NCI-H524 (cell line): ENCODE measurements at regions not wholly inside any gene's neighbourhood (a gene's known extent, or its start where the extent isn't known, plus 50 kb on each side); places are given as distances from the start of the nearest gene placed in this dataset.
"Not testable (repeated sequence)": the region's sequence is repeated elsewhere in the genome, so short reads cannot be mapped to it uniquely, and the experiment has no call there.

ENCODE experiments used
- DNase-seq, 2 experiments: peaks; one replicate each; lab custom pipeline; 2025; lab: John Stamatoyannopoulos, UW

DNA sequence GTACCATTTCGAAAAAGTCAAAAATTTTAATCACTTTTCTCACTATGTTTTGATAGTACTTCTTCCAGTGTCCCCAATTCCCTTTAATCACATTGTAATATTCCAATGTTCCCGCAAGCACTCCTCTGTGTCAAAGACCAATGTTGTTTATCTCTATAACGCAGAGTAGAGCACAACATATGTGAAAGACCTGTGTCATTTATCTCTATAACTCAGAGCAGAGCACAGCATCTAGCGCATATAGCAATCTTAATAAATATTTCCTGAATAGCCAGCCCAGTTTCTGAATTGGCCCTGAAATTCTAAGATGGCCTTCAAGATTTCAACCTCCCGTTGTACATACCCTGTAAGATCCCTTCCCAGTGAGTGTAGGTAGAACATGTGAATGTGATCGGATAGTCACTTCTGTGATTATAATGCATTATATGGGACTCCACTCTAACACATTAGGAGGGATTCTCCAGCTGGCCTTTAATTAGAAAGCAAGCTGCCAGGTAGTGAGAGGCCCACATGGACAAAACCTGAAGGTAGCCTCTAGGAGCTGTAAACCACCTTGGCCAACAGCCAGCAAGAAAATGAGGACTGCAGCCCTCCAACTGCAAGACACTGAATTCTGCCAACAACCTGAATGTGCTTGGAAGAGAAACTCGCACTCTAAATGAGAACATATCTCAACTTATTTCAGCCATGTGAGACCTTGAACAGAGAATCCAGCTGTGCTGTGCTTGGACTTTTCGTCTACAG, 238.8 kb upstream of the SYT10 start:
- DNase-seq = peak; percentile 25 to 57

DNA sequence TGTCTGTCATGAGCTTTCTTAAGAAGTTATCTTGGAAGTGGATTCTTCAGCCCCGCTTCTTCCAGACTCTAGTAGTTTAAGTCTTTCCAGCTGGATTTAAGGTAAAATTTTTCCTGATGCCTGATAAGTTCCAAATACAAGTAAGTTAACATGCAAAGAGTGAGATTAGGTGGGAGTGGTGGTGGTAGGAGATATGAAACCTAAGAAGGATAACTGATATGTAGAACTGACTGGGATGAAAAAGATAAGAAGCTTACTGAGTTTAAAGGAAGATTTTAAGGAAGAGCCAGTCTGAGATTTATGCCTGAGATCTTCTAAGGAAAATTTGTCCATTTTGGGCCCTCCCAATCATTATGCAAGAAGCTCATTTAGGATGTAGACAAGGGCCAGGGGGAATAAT, 250.9 kb upstream of the SYT10 start:
- DNase-seq = no peak

DNA sequence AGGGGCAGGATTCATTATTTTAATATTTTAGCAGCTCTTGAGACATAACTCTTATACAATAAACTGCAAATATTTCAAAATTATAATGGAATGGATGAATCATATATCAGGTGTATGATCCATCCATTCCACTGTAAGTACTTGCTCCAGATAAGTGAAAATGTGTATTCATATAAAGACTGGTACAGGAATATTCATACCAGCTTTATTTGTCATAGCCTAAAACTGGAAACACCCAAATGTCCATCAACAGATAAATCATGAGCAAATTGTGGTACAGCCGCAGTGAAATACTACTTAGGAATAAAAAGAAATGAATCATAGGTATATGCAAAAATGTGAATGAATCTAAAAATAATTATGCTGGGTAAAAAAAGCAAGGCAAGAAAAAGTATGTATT, 263.6 kb upstream of the SYT10 start:
- no peak for DNase-seq

DNA sequence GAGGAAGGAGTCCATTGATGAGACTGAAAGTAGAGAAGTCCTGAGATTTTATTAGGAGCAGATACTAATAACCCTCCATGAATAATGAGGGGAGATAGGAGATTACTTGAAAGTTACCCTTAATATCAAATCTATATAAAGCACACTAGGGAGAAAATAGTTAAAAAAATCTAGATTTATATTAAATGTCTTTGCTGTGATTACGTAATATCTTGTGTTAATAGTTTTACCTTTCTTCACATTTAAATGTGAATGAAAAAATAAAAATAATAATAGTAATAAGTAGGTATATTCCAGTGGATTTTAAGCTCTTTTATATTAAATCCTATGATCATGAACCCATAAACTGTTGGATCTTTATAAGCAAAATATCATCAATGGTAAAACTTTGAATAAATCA, 267.3 kb upstream of the SYT10 start:
- DNase-seq = no peak

DNA sequence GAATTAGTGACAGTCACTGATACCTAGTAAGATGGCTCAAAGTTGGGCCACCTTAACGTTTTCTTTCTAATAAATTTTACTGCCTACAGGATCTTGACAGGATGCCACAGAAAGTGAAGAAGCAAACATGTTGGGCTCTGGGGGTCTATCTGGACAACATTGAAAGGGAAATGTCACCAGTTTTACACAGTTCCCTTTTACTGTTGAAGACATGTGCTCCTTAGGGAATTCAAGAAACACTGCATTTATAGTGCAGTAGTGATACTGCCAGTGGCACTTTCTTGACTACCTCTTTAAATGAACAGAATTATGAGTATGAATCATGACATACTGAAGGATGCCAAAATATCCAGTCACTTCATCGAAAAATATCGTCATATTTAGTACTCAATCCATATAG, 269.3 kb upstream of the SYT10 start:
- DNase-seq = no peak

DNA sequence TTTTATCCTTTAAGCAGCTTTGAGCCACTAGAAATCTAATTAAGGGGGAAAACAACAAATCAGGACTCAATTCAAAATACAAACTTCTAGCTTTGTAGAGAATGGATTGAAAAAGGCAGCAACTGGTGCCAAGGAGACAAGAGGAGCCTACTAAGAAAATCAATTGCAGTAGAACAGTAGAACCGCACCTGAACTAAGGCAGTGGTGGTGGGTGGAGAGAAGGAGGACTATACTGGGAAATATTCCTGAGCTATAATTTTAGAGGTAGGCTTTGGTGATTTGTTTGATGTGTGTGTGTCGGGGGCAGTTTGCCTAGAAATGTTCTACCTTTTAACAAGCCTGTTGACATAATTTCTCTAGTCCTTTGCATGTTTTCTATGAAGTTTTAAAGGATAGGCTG, 270.9 kb upstream of the SYT10 start:
- peak in 1 of 2 experiments; percentile 62 for DNase-seq

DNA sequence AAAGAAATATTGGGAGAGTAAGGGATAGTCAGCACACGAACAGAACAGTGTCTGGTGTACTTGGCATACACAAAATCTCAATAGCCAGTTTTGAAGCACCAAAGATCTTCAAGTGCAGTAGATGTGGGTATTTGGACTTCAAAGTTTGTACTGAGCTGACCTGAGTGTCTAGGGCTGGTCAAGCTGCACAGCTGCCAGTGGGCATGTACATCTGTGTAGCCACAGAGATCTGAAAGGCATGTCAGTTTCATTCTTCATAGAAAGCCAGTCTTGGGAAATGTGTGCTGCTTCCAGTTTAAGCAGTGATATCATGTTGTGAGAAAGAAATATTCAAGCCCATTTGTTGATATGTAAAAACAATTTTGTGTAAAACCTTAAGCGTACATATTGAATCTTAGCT, 279.0 kb upstream of the SYT10 start:
- no peak for DNase-seq

DNA sequence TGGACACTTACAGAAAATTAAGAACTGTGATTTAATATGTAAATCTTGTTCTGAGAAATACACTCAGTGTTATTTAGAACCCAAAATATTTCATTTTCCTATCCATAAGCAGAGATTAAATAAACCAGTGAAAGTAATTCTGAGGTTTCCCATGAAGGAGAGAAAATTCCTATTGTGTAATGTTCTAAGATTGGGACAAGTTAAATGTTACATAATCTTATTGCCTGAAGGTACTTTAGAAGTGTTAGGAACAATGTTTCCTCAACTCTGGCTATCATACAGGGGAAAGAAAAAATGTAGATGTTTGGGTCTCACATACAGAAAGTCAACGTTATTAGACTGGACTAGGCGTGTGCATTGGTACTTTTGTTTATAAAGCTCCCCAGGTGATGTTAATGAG, 281.9 kb upstream of the SYT10 start:
- DNase-seq = no peak

DNA sequence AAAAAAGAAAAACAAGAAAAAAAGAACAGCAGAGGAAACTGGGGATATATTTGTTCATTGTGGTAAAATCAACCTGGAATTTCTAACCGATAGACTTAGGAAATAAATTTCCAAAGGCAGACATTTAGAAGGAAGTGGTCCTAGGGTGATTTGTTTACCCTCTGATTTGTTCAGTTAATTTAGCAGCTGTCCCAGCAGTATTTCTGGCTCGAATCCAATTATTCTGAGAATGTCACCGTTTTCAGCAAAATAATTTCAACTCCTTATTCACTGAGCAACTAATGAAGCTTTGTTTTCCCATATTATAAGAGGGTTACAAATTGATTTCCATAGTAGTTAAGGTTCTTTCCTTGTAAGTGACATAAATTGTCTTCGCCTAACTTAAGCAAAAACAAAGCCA, 285.2 kb upstream of the SYT10 start:
- DNase-seq = no peak

DNA sequence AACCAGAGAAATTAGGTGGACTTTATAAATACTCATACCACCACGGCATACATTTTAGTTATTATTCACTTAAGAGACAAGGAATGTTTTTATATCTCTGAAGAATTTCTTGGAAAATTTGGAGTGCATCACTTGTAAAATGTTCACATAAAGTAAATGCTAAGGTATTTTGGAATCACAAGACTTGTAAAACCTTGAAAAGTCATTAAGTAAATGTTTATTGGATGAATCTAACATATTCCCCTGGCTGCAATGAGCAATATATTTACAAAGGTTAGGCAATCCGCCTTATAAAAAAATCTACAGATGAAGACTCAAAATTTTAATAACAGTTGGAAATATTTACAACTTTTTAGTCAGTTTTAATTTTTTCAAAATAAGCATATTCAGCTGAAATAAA, 287.4 kb upstream of the ALG10 start:
- DNase-seq = no peak

DNA sequence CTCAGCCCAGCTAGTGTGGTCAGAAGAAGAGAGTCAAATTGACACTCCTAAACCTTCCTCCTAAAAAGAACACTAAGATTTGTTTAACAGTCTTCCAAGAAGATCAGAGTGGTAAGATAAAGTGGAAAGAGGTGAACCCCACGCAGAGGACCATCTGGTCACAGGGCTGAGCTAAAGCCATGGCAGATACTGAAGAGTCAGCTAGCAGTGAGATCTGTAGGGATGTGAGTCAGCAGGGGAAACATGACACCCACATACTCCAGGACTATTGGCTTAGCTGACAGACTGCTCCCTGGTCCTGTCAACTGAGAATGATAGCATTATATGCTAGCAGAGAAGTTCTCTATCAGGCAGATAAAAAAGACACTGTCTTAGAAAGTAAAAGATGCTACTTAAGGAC, 269.4 kb upstream of the ALG10 start:
- DNase-seq = peak; percentile 86 to 95

DNA sequence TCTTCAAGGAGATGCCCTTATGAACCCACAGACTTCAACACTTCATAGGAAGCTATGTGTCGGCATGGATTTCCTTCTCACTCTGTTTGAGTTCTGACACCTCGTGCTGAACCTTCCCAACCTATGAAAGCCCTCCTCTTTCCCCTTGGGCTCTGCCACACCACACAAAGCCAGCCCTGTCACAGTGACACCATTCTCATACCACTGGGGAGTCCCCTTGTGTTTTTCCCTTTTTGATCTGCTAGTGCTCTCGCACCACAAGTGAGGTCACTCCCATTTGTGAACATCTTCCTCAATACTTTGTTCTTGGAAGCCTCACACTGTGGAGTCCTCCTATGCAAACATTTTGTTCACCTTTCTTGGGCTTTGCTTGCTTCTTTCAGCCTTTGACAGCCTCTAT, 264.6 kb upstream of the ALG10 start:
- no peak for DNase-seq

DNA sequence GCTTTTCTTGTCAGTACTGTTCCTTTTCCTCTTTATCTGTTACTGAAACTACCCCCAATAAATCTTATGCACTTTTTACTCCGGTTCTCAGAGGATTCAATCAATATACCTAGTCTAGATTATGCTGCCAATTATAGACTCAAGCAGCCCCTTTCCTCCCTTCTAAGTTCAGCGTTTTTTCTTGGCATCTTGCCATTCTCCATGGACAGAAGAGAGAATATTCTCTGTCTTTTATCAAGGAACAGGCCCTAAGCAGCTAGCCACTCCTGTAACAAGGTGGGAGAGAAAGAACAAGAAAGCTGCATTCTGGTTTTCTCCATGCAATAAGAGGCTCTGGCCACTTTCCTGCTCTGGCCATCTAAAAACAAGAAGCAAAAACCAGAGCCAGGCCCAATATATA, 263.0 kb upstream of the ALG10 start:
- no peak for DNase-seq

DNA sequence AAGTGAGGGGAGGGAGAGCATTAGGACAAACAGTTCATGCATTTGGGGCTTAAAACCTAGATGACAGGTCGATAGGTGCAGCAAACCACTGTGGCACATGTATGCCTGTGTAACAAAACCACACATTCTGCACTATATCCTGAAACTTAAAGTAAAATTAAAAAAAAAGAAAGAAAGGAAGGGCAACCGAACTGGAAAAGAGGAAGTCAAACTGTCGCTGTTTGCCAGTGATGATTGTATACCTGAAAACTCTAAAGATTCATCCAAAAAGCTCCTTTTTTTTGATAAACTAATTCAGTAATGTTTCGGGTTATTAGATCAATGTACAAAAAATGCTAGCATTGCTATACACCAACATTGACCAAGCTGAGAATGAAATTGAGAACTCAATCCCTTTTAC, 259.0 kb upstream of the ALG10 start:
- DNase-seq = no peak

DNA sequence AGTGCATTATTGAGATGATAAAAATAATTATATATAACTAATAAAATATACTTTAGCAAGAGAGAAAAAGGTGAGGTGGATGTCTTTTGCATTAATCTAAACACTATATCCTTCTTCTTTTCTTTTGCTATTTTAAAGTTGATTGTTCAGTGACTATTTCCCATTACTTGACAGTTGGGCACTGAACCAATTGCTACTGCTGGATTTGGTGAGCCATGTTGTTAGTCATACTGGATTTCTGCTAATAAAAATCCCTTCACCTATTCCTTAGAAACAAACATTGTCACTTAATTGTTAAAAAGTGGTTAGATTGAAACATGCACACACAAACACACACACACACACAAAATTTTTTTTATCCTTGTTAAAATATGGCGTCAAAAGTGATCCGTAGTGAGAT, 251.6 kb upstream of the ALG10 start:
- no peak for DNase-seq

DNA sequence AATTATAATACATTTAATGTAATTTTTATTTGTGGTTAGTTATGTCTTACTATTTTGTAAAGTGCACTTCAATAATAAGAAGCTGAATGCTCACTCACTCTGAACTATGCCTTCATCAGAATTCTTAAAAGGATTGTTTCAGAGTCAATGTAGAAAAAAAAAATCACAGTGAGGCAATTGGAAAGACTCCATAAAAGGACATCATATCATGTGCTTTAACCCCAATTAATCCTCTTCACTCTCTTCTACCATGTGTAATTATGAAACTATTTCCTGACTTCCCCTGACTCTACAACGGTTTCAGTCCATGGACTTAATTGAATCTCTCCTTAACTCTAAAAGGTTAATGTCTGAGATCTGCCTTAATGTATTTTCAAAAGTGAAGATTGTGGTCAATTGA, 250.4 kb upstream of the ALG10 start:
- DNase-seq = no peak

DNA sequence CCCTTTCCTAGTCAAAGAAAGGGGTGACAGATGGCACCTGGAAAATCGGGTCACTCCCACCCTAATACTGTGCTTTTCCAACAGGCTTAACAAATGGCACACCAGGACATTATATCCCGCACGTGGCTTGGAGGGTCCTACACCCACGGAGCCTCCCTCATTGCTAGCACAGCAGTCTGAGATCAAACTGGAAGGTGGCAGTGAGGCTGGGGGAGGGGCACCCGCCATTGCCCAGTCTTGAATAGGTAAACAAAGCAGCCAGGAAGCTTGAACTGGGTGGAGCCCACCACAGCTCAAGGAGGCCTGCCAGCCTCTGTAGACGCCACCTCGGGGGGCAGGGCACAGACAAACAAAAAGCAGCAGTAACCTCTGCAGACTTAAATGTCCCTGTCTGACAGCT, 249.2 kb upstream of the ALG10 start:
- DNase-seq = not testable (repeated sequence)

DNA sequence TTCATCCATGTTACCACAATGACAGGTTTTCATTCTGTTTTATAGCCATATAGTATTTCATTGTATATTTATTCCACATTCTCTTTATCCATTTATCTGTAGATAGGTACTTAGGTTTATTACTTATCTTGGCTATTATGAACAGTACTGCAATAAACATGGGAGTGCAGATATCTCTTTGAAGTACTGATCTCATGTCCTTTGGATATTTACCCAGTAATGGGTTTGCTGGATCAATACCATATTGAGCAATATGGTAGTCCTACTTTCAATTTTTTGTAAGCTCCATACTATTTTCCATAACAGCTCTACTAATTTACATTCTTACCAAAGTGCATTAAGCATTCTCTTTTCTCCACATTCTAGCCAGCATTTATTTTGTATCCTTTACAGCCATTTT, 235.8 kb upstream of the ALG10 start:
- no peak for DNase-seq

DNA sequence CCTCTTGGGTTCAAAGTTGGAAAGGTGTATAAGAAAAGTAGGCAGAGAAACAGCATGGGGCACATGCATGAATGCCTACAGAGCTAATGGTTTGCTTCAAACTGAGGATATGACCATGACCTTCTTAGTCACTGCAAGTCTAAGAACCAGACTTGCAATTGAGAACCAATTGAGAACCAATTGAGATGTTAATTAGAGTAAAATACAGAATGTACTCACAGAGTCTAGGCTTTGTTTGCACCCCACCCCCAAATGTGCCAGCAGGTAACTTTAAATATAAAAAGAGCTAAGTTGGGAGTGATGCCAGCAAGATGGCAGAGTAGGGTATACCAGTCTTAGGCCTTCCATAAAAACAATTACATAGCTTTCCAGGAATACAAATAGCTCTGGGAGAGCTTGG, 227.3 kb upstream of the ALG10 start:
- no peak for DNase-seq

DNA sequence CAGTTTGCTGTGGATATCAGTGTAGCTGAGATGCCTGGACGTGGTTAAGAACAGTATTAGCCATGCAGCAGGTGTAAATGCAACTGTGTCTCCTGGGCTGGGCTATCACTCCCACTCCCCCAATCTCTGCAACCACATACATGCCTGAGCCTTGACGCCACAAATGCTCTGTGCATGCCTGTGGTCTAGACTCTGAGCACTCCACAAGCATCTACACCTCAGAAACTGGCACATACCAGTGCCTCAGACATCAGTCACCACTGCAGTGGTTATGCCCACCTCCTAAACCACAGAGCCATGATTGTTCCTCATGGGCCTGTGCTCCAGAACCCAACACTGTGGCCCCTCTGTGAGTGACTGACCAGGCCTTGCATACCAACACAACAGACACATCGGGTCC, 226.8 kb upstream of the ALG10 start:
- no peak for DNase-seq

DNA sequence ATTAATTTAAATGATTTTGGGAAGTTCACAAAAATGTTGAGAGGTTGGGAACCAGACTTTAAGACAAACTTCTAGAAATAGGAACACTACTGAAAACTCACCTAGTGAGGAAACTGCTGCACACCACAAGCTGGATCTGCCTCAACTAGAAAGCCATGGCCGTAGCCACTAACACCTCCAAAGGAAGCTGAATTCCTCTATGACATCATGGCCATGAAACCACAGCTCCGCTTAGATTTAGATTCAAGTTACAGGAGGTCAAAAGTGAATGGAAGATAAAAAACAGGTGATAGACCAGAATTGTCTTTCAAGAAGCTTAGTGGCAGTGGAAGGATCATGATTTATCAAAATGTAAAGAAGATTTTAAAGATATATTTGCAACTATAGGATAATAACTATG, 208.8 kb upstream of the ALG10 start:
- DNase-seq = no peak

DNA sequence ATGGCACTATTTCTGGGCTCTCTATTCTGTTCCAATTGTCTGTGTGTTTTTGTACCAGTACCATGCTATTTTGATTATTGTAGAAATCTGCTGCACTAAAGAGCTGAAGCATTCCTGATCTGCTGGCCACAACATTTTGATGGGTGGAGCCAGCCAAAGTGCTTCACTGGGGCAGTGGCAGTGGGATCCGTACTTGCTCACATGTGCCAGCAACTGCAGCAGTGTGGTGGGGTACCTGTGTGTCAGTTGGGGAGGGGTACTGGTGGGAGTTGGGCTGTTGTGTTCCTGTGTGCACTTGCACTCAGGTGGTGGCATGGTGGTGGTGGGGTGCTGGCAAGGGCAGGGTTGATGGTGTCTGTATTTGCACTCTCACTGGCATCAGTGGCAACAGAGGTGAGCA, 204.6 kb upstream of the ALG10 start:
- DNase-seq = no peak

DNA sequence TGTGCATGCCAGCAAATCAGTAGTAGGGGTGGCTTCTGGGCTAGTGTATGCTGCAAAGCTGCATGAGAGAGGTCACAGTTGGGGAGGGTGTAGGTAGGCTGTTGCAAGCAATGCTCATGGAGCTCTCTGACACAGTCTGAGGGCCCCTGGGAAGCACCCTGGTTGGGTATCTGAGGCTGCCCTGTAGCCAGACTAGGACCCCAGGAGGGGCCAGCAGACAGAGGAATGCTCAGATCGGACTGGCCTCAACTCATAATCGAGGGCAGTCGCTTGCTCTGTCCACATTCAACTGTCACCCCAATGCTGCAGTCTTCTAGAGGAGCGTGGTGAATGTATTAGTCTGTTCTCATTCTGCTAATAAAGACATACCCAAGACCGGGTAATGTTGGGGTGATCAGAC, 204.0 kb upstream of the ALG10 start:
- no peak for DNase-seq

DNA sequence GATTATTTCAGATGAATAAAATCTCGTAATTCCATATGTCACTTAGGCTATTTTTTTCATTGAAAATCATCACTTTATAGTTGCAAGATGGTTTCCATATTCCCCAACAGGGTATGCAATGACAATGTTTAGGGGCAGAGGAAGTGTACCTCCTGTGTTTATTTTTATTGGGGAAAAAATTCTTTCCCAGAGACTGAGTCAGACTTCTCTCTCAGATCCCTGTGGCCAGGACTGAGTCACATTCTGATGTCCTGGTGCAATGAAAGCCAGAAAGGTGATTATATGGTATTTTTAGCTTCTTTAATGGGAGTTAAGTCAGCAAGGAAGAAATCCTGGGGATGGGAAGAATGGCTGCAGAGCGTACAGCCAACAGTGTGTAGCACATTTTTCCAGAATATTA, 196.9 kb upstream of the ALG10 start:
- no peak for DNase-seq
